AG10803 (cell line): ENCODE measurements at regions not wholly inside any gene's neighbourhood (a gene's known extent, or its start where the extent isn't known, plus 50 kb on each side); places are given as distances from the start of the nearest gene placed in this dataset.

Source experiments
- DNase-seq: peaks from one replicate; pipeline ENCODE4 v3.0.0; 2010; ENCODE audit warnings: low read depth
- H3K4me3 ChIP-seq: 2 replicates; pipeline ENCODE4 v1.5.1; 2011; ENCODE audit warnings: mild to moderate bottlenecking, low read length, control low read depth
- CTCF ChIP-seq: conservative IDR thresholded peaks from 2 replicates; pipeline ENCODE4 v1.5.1; 2011; ENCODE audit warnings: mild to moderate bottlenecking, low read length, control low read depth, inconsistent platforms

DNA sequence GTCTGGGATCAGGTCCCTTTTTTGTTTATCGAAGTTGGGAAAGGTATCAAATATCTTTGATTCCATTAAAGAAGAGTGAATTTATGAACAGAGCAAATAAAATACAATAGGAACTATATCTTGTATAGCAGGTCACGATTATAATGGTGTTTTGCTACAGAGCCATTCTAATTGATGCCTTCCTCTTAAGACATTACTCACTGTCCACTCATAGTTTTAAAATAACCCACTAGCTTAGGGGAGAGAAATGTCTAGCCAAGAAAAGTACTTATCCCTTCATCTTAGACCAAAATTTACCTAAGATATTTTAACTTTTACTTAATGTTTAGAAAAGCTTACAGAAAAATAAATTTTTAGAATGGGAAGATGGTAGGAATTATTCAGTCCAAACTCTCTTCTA lies 112.0 kb upstream of the PABPC4L start:
- H3K4me3 ChIP-seq = no peak overlapping the region
- TF ChIP-seq CTCF = no peak
- DNase-seq = no peak

GRCh38 chr4:134309715-134310114 lies 108.1 kb upstream of the PABPC4L start:
- no peak overlapping the region for H3K4me3 ChIP-seq
- no peak for TF ChIP-seq CTCF
- DNase-seq = no peak

DNA sequence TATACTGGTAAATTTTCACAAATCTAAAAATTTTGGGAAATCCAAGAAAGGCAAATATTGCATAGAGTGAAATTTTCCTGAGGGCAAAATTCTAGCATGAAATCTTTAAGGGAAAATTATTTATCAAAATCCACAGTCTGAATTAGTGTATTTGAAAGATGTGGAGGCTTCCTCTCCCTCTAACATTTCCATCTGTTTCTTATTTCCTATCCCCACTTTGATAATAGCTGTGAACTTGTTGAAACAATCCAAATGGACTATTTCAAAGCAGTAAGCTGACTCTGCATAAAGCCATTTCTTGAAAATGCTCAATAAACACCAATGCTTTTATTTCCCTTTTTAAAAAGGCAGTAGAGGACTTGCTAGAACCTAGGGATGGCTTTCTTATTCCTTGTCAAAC lies 107.3 kb upstream of the PABPC4L start:
- no peak for TF ChIP-seq CTCF
- no peak overlapping the region for H3K4me3 ChIP-seq
- DNase-seq = no peak

- DNase-seq = no peak
- no peak overlapping the region for H3K4me3 ChIP-seq
- TF ChIP-seq CTCF = no peak
Observed at GRCh38 chr4:134298313-134298712, 96.7 kb upstream of the PABPC4L start.

DNA sequence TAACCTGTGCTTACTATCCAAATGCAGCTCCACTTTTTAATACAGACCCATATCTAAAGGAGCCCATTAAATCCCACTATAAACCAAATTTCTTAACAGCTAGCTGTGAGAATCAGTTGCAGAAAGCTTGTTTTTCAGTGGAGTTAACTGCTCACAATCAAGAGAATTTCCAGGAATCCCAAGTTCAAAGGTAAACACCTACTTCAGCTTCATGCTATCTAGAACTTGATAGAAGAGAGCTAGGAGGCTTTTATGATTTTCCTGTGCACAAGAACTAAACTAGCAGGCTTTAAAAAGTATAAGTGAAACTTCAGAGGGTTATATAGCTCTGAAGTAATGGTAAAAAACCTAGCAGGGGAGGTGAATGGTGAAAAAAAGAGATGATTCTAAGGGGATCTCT lies 96.2 kb upstream of the PABPC4L start:
- TF ChIP-seq CTCF = no peak
- H3K4me3 ChIP-seq = no peak overlapping the region
- DNase-seq = no peak

DNA sequence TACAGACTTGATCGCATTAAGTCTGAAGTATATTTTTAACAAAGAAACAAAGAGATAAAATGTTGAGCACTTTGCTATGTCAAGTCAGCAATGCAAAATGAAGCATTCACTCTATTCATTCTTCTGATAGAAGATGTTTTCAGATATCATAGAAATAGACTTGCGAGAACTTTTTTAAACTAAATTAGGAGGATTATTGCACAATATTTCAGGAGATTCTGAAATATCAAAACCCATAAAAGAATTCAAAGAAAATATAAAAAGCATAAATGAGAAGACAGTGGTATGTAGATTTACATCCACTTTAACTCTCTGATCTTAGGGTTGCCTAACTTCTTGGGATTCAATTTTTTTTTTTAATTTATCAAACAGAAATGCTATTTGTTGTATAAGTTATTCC lies 81.1 kb upstream of the PABPC4L start:
- DNase-seq = no peak
- no peak for TF ChIP-seq CTCF
- H3K4me3 ChIP-seq = no peak overlapping the region

DNA sequence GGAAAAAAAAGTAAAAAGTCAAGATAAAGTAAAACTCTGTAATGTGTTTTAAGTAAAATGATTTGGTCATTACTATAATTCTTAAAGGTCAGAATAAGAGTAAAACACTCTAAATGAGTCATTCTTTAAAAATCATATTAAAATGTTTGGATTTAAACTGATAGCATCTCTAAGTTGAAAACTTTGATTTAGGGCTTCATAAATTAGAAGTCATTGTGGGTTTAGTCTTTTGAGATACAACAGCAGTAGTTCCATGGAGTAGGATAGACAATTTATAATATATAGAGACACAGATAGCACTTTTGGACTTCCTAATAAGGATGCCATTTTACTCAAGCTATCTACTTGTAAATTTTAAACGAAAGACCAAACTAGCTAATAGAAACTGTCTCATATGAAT lies 77.1 kb upstream of the PABPC4L start:
- TF ChIP-seq CTCF = no peak
- no peak for DNase-seq
- H3K4me3 ChIP-seq = no peak overlapping the region
